HepG2 (cell line): ENCODE measurements at regions not wholly inside any gene's neighbourhood (a gene's known extent, or its start where the extent isn't known, plus 50 kb on each side); places are given as distances from the start of the nearest gene placed in this dataset.

ENCODE experiments used
- CEBPG ChIP-seq: IDR thresholded peaks from 2 replicates; pipeline ENCODE4 v1.6.1; 2016
- ELF1 ChIP-seq: sonication (generic); formaldehyde crosslinking; IDR thresholded peaks from 2 replicates; pipeline ENCODE4 v1.4.0; 2020; ENCODE audit warnings: missing genetic modification reagents
- ELF4 ChIP-seq: sonication (generic); formaldehyde crosslinking; IDR thresholded peaks from 2 replicates; pipeline ENCODE4 v1.5.0; 2020; ENCODE audit warnings: missing genetic modification reagents, mild to moderate bottlenecking, moderate library complexity, borderline replicate concordance
- EP300 ChIP-seq, 3 experiments: sonication (generic) in 1 of 3; formaldehyde crosslinking in 1 of 3; IDR thresholded peaks; 2 replicates each; pipeline versions ENCODE4 v1.5.1 to v1.6.1; 2011 to 2020; ENCODE audit warnings: low read depth in 2 of 3, low read length in 2 of 3, borderline replicate concordance in 1 of 3, improper control_type of control experiment in 1 of 3, mild to moderate bottlenecking in 1 of 3, missing genetic modification reagents in 1 of 3, moderate library complexity in 1 of 3
- ERF ChIP-seq: IDR thresholded peaks from 2 replicates; pipeline ENCODE4 v1.6.1; 2018; ENCODE audit warnings: missing biosample characterization, missing genetic modification reagents
- GATA4 ChIP-seq: sonication (generic); IDR thresholded peaks from 2 replicates; pipeline ENCODE4 v1.6.1; 2016; ENCODE audit warnings: antibody characterized with exemption, low read depth, borderline replicate concordance
- HNF4A ChIP-seq: sonication (generic); formaldehyde crosslinking; IDR thresholded peaks from 2 replicates; pipeline ENCODE4 v1.4.0; 2020; ENCODE audit warnings: missing genetic modification reagents
- NR2C2 ChIP-seq: sonication (generic); formaldehyde crosslinking; IDR thresholded peaks from 2 replicates; pipeline ENCODE4 v1.4.0; 2020; ENCODE audit warnings: missing genetic modification reagents, mild to moderate bottlenecking, moderate library complexity, borderline replicate concordance
- RBM22 ChIP-seq: fragments of 200-400 bp; formaldehyde crosslinking; optimal IDR thresholded peaks from 2 replicates; pipeline ENCODE3; 2017; ENCODE audit warnings: mild to moderate bottlenecking, low read length, moderate library complexity
- SKI ChIP-seq: fragments of 450-650 bp; IDR thresholded peaks from one replicate; pipeline ENCODE4 v1.6.1; 2018; ENCODE audit warnings: mild to moderate bottlenecking; ENCODE audit not compliant: partially characterized antibody
- TBX2 ChIP-seq: sonication (generic); formaldehyde crosslinking; IDR thresholded peaks from 2 replicates; pipeline ENCODE4 v1.5.0; 2020; ENCODE audit warnings: missing genetic modification reagents, mild to moderate bottlenecking, borderline replicate concordance
- TCF7 ChIP-seq: sonication (generic); IDR thresholded peaks from 2 replicates; pipeline ENCODE4 v1.6.1; 2016; ENCODE audit warnings: antibody characterized with exemption, low read depth
- ZBTB7A ChIP-seq: sonication (generic); formaldehyde crosslinking; IDR thresholded peaks from 2 replicates; pipeline ENCODE4 v1.8.0; 2022; ENCODE audit warnings: mild to moderate bottlenecking, missing genetic modification reagents
- ZNF841 ChIP-seq: sonication (generic); formaldehyde crosslinking; IDR thresholded peaks from 2 replicates; pipeline ENCODE4 v1.8.1; 2023; ENCODE audit warnings: missing genetic modification reagents, borderline replicate concordance
- TF ChIP-seq, protein P1 (sequence below): sonication (generic); formaldehyde crosslinking; IDR thresholded peaks from 2 replicates; pipeline ENCODE4 v1.4.0; 2020; ENCODE audit warnings: missing genetic modification reagents
- TF ChIP-seq, protein P2 (sequence below): IDR thresholded peaks from 2 replicates; pipeline ENCODE4 v1.6.1; 2018; ENCODE audit warnings: missing genetic modification reagents
- TF ChIP-seq, protein P3 (sequence below): sonication (generic); formaldehyde crosslinking; IDR thresholded peaks from 2 replicates; pipeline ENCODE4 v1.5.1; 2020; ENCODE audit warnings: mild to moderate bottlenecking, missing genetic modification reagents, borderline replicate concordance
- TF ChIP-seq, protein P4 (sequence below): sonication (generic); formaldehyde crosslinking; IDR thresholded peaks from 2 replicates; pipeline ENCODE4 v1.9.0; 2021; ENCODE audit warnings: missing genetic modification reagents, mild to moderate bottlenecking, borderline replicate concordance

DNA sequence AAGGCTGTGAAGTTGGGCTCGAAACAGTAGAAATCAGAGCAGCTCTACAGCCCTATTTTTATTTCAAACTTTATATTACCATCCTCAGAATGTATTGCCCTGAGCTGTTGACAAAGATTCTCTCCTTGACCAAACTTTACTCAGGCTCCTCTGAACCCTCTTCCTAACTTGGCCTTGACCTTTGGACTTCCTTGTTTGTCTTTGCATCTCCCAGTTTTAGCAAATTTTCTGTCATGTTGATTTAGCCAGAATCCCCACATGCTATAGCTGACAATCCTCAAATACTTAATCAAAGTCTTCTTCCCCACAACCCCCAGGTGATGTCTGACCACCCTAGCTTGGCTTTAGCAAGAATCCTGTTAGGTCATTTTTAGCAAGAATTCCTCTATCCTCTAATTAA lies 87.4 kb upstream of the GRIN2A start (continued):
- TF ChIP-seq, protein P1, sequence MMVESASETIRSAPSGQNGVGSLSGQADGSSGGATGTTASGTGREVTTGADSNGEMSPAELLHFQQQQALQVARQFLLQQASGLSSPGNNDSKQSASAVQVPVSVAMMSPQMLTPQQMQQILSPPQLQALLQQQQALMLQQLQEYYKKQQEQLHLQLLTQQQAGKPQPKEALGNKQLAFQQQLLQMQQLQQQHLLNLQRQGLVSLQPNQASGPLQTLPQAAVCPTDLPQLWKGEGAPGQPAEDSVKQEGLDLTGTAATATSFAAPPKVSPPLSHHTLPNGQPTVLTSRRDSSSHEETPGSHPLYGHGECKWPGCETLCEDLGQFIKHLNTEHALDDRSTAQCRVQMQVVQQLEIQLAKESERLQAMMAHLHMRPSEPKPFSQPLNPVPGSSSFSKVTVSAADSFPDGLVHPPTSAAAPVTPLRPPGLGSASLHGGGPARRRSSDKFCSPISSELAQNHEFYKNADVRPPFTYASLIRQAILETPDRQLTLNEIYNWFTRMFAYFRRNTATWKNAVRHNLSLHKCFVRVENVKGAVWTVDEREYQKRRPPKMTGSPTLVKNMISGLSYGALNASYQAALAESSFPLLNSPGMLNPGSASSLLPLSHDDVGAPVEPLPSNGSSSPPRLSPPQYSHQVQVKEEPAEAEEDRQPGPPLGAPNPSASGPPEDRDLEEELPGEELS: peak; percentile 70
- TF ChIP-seq TCF7: peak; percentile 50
- TF ChIP-seq HNF4A: peak; percentile 98
- TF ChIP-seq ERF (CRISPR knock-in tag): peak; percentile 46; the same call in 1 of the 2 replicates
- peak in 1 of 2 experiments; percentile 88; a peak in 2 of 4 replicates for TF ChIP-seq EP300 (IDR thresholded peaks at IDR 0.05; ENCODE audit: low read depth in 2 of 2, low read length in 2 of 2)
- peak; percentile 58; the same call in 1 of the 2 replicates for TF ChIP-seq EP300 (CRISPR knock-in tag; IDR thresholded peaks at IDR 0.05; ENCODE audit: borderline replicate concordance)
- no peak for TF ChIP-seq ELF4 (CRISPR knock-in tag)
- peak; percentile 54; the same call in 1 of the 2 replicates for TF ChIP-seq ELF1 (CRISPR knock-in tag)
- TF ChIP-seq, protein P2, sequence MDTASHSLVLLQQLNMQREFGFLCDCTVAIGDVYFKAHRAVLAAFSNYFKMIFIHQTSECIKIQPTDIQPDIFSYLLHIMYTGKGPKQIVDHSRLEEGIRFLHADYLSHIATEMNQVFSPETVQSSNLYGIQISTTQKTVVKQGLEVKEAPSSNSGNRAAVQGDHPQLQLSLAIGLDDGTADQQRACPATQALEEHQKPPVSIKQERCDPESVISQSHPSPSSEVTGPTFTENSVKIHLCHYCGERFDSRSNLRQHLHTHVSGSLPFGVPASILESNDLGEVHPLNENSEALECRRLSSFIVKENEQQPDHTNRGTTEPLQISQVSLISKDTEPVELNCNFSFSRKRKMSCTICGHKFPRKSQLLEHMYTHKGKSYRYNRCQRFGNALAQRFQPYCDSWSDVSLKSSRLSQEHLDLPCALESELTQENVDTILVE (CRISPR knock-in tag): peak; percentile 15; the same call in 1 of the 2 replicates
- no peak for TF ChIP-seq ZNF841 (CRISPR knock-in tag)
- peak; percentile 76 for TF ChIP-seq SKI
- TF ChIP-seq, protein P3, sequence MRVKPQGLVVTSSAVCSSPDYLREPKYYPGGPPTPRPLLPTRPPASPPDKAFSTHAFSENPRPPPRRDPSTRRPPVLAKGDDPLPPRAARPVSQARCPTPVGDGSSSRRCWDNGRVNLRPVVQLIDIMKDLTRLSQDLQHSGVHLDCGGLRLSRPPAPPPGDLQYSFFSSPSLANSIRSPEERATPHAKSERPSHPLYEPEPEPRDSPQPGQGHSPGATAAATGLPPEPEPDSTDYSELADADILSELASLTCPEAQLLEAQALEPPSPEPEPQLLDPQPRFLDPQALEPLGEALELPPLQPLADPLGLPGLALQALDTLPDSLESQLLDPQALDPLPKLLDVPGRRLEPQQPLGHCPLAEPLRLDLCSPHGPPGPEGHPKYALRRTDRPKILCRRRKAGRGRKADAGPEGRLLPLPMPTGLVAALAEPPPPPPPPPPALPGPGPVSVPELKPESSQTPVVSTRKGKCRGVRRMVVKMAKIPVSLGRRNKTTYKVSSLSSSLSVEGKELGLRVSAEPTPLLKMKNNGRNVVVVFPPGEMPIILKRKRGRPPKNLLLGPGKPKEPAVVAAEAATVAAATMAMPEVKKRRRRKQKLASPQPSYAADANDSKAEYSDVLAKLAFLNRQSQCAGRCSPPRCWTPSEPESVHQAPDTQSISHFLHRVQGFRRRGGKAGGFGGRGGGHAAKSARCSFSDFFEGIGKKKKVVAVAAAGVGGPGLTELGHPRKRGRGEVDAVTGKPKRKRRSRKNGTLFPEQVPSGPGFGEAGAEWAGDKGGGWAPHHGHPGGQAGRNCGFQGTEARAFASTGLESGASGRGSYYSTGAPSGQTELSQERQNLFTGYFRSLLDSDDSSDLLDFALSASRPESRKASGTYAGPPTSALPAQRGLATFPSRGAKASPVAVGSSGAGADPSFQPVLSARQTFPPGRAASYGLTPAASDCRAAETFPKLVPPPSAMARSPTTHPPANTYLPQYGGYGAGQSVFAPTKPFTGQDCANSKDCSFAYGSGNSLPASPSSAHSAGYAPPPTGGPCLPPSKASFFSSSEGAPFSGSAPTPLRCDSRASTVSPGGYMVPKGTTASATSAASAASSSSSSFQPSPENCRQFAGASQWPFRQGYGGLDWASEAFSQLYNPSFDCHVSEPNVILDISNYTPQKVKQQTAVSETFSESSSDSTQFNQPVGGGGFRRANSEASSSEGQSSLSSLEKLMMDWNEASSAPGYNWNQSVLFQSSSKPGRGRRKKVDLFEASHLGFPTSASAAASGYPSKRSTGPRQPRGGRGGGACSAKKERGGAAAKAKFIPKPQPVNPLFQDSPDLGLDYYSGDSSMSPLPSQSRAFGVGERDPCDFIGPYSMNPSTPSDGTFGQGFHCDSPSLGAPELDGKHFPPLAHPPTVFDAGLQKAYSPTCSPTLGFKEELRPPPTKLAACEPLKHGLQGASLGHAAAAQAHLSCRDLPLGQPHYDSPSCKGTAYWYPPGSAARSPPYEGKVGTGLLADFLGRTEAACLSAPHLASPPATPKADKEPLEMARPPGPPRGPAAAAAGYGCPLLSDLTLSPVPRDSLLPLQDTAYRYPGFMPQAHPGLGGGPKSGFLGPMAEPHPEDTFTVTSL: peak; percentile 79; the same call in 1 of the 2 replicates
- peak; percentile 25; the same call in 1 of the 2 replicates for TF ChIP-seq CEBPG (CRISPR knock-in tag)
- TF ChIP-seq ZBTB7A: 0 out of 2 replicates have a peak, but pooled peaks have one; percentile 23
- TF ChIP-seq RBM22: no peak
- no peak for TF ChIP-seq GATA4
- peak; percentile 69; the same call in 1 of the 2 replicates for TF ChIP-seq TBX2 (CRISPR knock-in tag)
- peak; percentile 68 for TF ChIP-seq NR2C2 (CRISPR knock-in tag)
- TF ChIP-seq, protein P4, sequence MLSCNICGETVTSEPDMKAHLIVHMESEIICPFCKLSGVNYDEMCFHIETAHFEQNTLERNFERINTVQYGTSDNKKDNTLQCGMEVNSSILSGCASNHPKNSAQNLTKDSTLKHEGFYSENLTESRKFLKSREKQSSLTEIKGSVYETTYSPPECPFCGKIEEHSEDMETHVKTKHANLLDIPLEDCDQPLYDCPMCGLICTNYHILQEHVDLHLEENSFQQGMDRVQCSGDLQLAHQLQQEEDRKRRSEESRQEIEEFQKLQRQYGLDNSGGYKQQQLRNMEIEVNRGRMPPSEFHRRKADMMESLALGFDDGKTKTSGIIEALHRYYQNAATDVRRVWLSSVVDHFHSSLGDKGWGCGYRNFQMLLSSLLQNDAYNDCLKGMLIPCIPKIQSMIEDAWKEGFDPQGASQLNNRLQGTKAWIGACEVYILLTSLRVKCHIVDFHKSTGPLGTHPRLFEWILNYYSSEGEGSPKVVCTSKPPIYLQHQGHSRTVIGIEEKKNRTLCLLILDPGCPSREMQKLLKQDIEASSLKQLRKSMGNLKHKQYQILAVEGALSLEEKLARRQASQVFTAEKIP (CRISPR knock-in tag): no peak
